Activated CD4-positive, alpha-beta T cell treated with anti-CD3 and anti-CD28 coated beads for 36 hours (primary cell): ENCODE measurements at regions not wholly inside any gene's neighbourhood (a gene's known extent, or its start where the extent isn't known, plus 50 kb on each side); places are given as distances from the start of the nearest gene placed in this dataset.
"Not testable (repeated sequence)": the region's sequence is repeated elsewhere in the genome, so short reads cannot be mapped to it uniquely, and the experiment has no call there.

Experiments
- ATAC-seq: fragments of 200-7000 bp; cut with Tn5 transposase; one replicate; pipeline ENCODE4 v1.10.0; 2021; ENCODE audit warnings: mild to moderate bottlenecking, moderate library complexity
- CTCF ChIA-PET: fragments of 350-600 bp; sonication (Branson Sonifier 250); formaldehyde crosslinking; loops from one replicate; lab custom pipeline; 2021; ENCODE audit warnings: antibody characterized with exemption; lab: Charles Lee
- POLR2A ChIA-PET: fragments of 350-600 bp; sonication (Branson Sonifier 250); formaldehyde crosslinking; loops from one replicate; lab custom pipeline; 2021; ENCODE audit warnings: antibody characterized with exemption, inconsistent platforms; lab: Charles Lee
- DNase-seq: peaks from one replicate; pipeline ENCODE4 v3.0.0-alpha.2; 2020
- H3K27ac Mint-ChIP-seq: one replicate; pipeline ENCODE4 v1.8.0; 2021; ENCODE audit warnings: mixed read lengths
- H3K27me3 Mint-ChIP-seq: one replicate; pipeline ENCODE4 v1.8.0; 2021; ENCODE audit warnings: mixed read lengths
- H3K36me3 Mint-ChIP-seq: one replicate; pipeline ENCODE4 v1.8.0; 2021; ENCODE audit warnings: low read depth, mixed read lengths
- H3K4me1 Mint-ChIP-seq: one replicate; pipeline ENCODE4 v1.8.0; 2021; ENCODE audit warnings: mixed read lengths
- H3K4me3 Mint-ChIP-seq: one replicate; pipeline ENCODE4 v1.8.0; 2021; ENCODE audit warnings: mild to moderate bottlenecking, moderate library complexity, mixed read lengths
- H3K9me3 Mint-ChIP-seq: one replicate; pipeline ENCODE4 v1.8.0; 2021; ENCODE audit warnings: low read depth, mixed read lengths
- intact Hi-C, 2 experiments: fragments of 100-400 bp; cut with DNase I in 1 of 2; cut with micrococcal nuclease in 1 of 2; formaldehyde crosslinking; loops; one replicate each; pipeline versions ENCODE4 v1.14.2 to v1.15.1; 2022 to 2024; cut with DNase I, micrococcal nuclease

GRCh38 chr2:175684466-175684865 lies 317.6 kb downstream of the LNPK start:
- intact Hi-C loops, result no loop called here
- CTCF ChIA-PET, result no interaction called here
- ATAC-seq, result no peak

GRCh38 chr2:175679728-175680127 lies 322.3 kb downstream of the LNPK start:
- Mint-ChIP-seq H3K36me3 (no peaks in the 10 kb centered on the region), H3K9me3 (no peaks in the 10 kb centered on the region), H3K4me1 (no peaks in the 10 kb centered on the region), H3K4me3 (no peak overlapping the region), H3K27ac (no peak overlapping the region), H3K27me3 (peaks cover 6% of the 10 kb centered on the region)
- CTCF ChIA-PET, result interaction anchor here (1.3 to 3.7 kb wide), 2 partner anchors 10 to 418 kb away, joined by 5 to 19 read pairs; no protein-coding TSS in a partner anchor
- DNase-seq (no peak), ATAC-seq (no peak)
- POLR2A ChIA-PET, result no interaction called here
- intact Hi-C loops, result no loop called here

More at GRCh38 chr2:175684466-175684865, 317.6 kb downstream of the LNPK start:
- Mint-ChIP-seq H3K36me3 (no peaks in the 10 kb centered on the region), H3K4me3 (no peak overlapping the region), H3K27me3 (peaks cover 16% of the 10 kb centered on the region), H3K4me1 (no peaks in the 10 kb centered on the region), H3K27ac (no peak overlapping the region), H3K9me3 (no peaks in the 10 kb centered on the region)
- no peak for DNase-seq
- POLR2A ChIA-PET, result no interaction called here

- no peaks in the 10 kb centered on the region for H3K36me3 Mint-ChIP-seq
- POLR2A ChIA-PET, result no interaction called here
- no peaks in the 10 kb centered on the region for H3K9me3 Mint-ChIP-seq
- H3K27me3 Mint-ChIP-seq, result peaks cover 6% of the 10 kb centered on the region
- no peak overlapping the region for H3K27ac Mint-ChIP-seq
- no peak overlapping the region for H3K4me3 Mint-ChIP-seq
- no peak for ATAC-seq
- CTCF ChIA-PET, result interaction anchor here (0.6 to 3.7 kb wide), 4 partner anchors 10 to 419 kb away, joined by 3 to 19 read pairs (median 4); no protein-coding TSS in a partner anchor
- H3K4me1 Mint-ChIP-seq, result no peaks in the 10 kb centered on the region
- intact Hi-C loops, result no loop called here
- no peak for DNase-seq
Observed at GRCh38 chr2:175679231-175679630, 322.8 kb downstream of the LNPK start.

- intact Hi-C loops, result no loop called here
- Mint-ChIP-seq H3K9me3 (peaks cover 1% of the 10 kb centered on the region), H3K4me1 (no peaks in the 10 kb centered on the region), H3K27me3 (peaks cover 8% of the 10 kb centered on the region), H3K27ac (no peak overlapping the region), H3K36me3 (no peaks in the 10 kb centered on the region), H3K4me3 (no peak overlapping the region)
- DNase-seq (no peak), ATAC-seq (no peak)
- ChIA-PET POLR2A (no interaction called here), CTCF (interaction anchor here (0.6 to 3.7 kb wide), 2 partner anchors 12 to 281 kb away, joined by 3 to 19 read pairs; no protein-coding TSS in a partner anchor)
Observed at GRCh38 chr2:175677880-175678279, 324.2 kb downstream of the LNPK start.

GRCh38 chr2:175676813-175677212 lies 325.3 kb downstream of the LNPK start:
- Mint-ChIP-seq H3K27me3 (peaks cover 6% of the 10 kb centered on the region), H3K4me1 (no peaks in the 10 kb centered on the region), H3K9me3 (peaks cover 1% of the 10 kb centered on the region), H3K4me3 (no peak overlapping the region), H3K27ac (no peak overlapping the region), H3K36me3 (no peaks in the 10 kb centered on the region)
- no peak for DNase-seq
- CTCF ChIA-PET, result no interaction called here
- no peak for ATAC-seq
- POLR2A ChIA-PET, result interaction anchor here (0.5 kb wide), 1 partner anchor 10 kb away, joined by 3 read pairs; no protein-coding TSS in a partner anchor
- intact Hi-C loops, result no loop called here

GRCh38 chr2:175668804-175669203 lies 333.3 kb downstream of the LNPK start:
- POLR2A ChIA-PET, ATAC-seq, H3K4me1 Mint-ChIP-seq, DNase-seq, H3K36me3 Mint-ChIP-seq, intact Hi-C loops, CTCF ChIA-PET, H3K9me3 Mint-ChIP-seq, H3K4me3 Mint-ChIP-seq, H3K27ac Mint-ChIP-seq: not testable (repeated sequence)
- H3K27me3 Mint-ChIP-seq, result peaks cover 26% of the 10 kb centered on the region

GRCh38 chr2:175662335-175662734 lies 339.7 kb downstream of the LNPK start:
- Mint-ChIP-seq H3K27ac (no peak overlapping the region), H3K27me3 (peaks cover 18% of the 10 kb centered on the region), H3K4me3 (no peak overlapping the region), H3K36me3 (no peaks in the 10 kb centered on the region), H3K4me1 (no peaks in the 10 kb centered on the region), H3K9me3 (no peaks in the 10 kb centered on the region)
- CTCF ChIA-PET, result interaction anchor here (0.7 to 0.9 kb wide), 2 partner anchors 16 to 383 kb away, joined by 4 read pairs; no protein-coding TSS in a partner anchor
- DNase-seq, result no peak
- ATAC-seq, result no peak
- POLR2A ChIA-PET, result no interaction called here
- intact Hi-C loops, result no loop called here

GRCh38 chr2:175648577-175649063 lies 353.4 kb downstream of the LNPK start:
- POLR2A ChIA-PET, result no interaction called here
- H3K4me3 Mint-ChIP-seq, result no peak overlapping the region
- CTCF ChIA-PET, result no interaction called here
- H3K4me1 Mint-ChIP-seq, result no peaks in the 10 kb centered on the region
- DNase-seq, result no peak
- no peaks in the 10 kb centered on the region for H3K9me3 Mint-ChIP-seq
- peaks cover 12% of the 10 kb centered on the region for H3K27me3 Mint-ChIP-seq
- no peak overlapping the region for H3K27ac Mint-ChIP-seq
- intact Hi-C loops, result no loop called here
- no peaks in the 10 kb centered on the region for H3K36me3 Mint-ChIP-seq
- no peak for ATAC-seq

- intact Hi-C loops, result no loop called here
- Mint-ChIP-seq H3K4me3 (no peak overlapping the region), H3K9me3 (no peaks in the 10 kb centered on the region), H3K27me3 (peaks cover 9% of the 10 kb centered on the region), H3K36me3 (no peaks in the 10 kb centered on the region), H3K4me1 (no peaks in the 10 kb centered on the region), H3K27ac (no peak overlapping the region)
- POLR2A ChIA-PET, result no interaction called here
- CTCF ChIA-PET, result no interaction called here
- ATAC-seq (no peak), DNase-seq (no peak)
Observed at GRCh38 chr2:175647058-175647457, 355.0 kb downstream of the LNPK start.

GRCh38 chr2:175640655-175641054 lies 361.4 kb downstream of the LNPK start:
- intact Hi-C loops, result no loop called here

GRCh38 chr2:175633227-175633626 lies 368.8 kb downstream of the LNPK start:
- H3K4me3 Mint-ChIP-seq, result no peak overlapping the region
- no peaks in the 10 kb centered on the region for H3K9me3 Mint-ChIP-seq
- intact Hi-C loops, result no loop called here
- ChIA-PET CTCF (interaction anchor here (0.8 to 1.2 kb wide), 2 partner anchors 25 to 60 kb away, joined by 3 read pairs; no protein-coding TSS in a partner anchor), POLR2A (no interaction called here)
- no peak overlapping the region for H3K27ac Mint-ChIP-seq
- ATAC-seq (no peak), DNase-seq (no peak)
- H3K4me1 Mint-ChIP-seq, result no peaks in the 10 kb centered on the region
- no peaks in the 10 kb centered on the region for H3K36me3 Mint-ChIP-seq
- H3K27me3 Mint-ChIP-seq, result peaks cover 7% of the 10 kb centered on the region

More at GRCh38 chr2:175640655-175641054, 361.4 kb downstream of the LNPK start:
- DNase-seq (no peak), ATAC-seq (no peak)
- Mint-ChIP-seq H3K27me3 (peaks cover 7% of the 10 kb centered on the region), H3K27ac (no peak overlapping the region), H3K4me3 (no peak overlapping the region), H3K4me1 (no peaks in the 10 kb centered on the region), H3K9me3 (no peaks in the 10 kb centered on the region), H3K36me3 (no peaks in the 10 kb centered on the region)
- ChIA-PET CTCF (no interaction called here), POLR2A (no interaction called here)

GRCh38 chr2:175631245-175631623 lies 370.8 kb downstream of the LNPK start:
- Mint-ChIP-seq H3K27me3 (peaks cover 8% of the 10 kb centered on the region), H3K9me3 (no peaks in the 10 kb centered on the region), H3K4me3 (no peak overlapping the region), H3K36me3 (no peaks in the 10 kb centered on the region), H3K4me1 (no peaks in the 10 kb centered on the region), H3K27ac (no peak overlapping the region)
- ATAC-seq, result no peak
- intact Hi-C loops, result no loop called here
- no peak for DNase-seq
- POLR2A ChIA-PET, result no interaction called here
- CTCF ChIA-PET, result no interaction called here
